ENCODE measurements at regions not wholly inside any gene's neighbourhood (a gene's known extent, or its start where the extent isn't known, plus 50 kb on each side); places are given as distances from the start of the nearest gene placed in this dataset.

GRCh38 chr9:129493002-129493705, 127.7 kb downstream of the C9orf50 start:
- H3K4me3 ChIP-seq (ENCODE audit: low read depth in 1 of 5, low read length in 5 of 5): no peak overlapping the region
- no peaks in the 10 kb centered on the region for H3K9me3 ChIP-seq (ENCODE audit: control insufficient read depth in 5 of 5, low read length in 5 of 5)
- H3K4me1 ChIP-seq (ENCODE audit: control insufficient read depth in 5 of 5, insufficient read depth in 5 of 5, low read length in 5 of 5): peaks cover 17 to 82% (median 69%) of the 10 kb centered on the region in 5 donors
- H3K27ac ChIP-seq (ENCODE audit: low read depth, low read length): peak overlapping the region; percentile 1
- peaks cover 0 to 14% (median 9%) of the 10 kb centered on the region in 5 donors for H3K36me3 ChIP-seq (ENCODE audit: control insufficient read depth in 5 of 5, insufficient read depth in 5 of 5, low read length in 5 of 5)
- H3K27me3 ChIP-seq (ENCODE audit: control insufficient read depth in 5 of 5, insufficient read depth in 4 of 5, low read length in 5 of 5): no peaks in the 10 kb centered on the region
- H3K9ac ChIP-seq (ENCODE audit: low read length in 5 of 5): no peak overlapping the region

- Histone ChIP-seq H3K4me1 (ENCODE audit: control insufficient read depth in 5 of 5, insufficient read depth in 5 of 5, low read length in 5 of 5) (peaks cover 19 to 83% (median 74%) of the 10 kb centered on the region in 5 donors), H3K36me3 (ENCODE audit: control insufficient read depth in 5 of 5, insufficient read depth in 5 of 5, low read length in 5 of 5) (peaks cover 0 to 14% (median 9%) of the 10 kb centered on the region in 5 donors), H3K27ac (ENCODE audit: low read depth, low read length) (peak overlapping the region; percentile 100), H3K9ac (ENCODE audit: low read length in 5 of 5) (peak overlapping the region in 4 of 5 donors; percentile 63 to 99 (median 94)), H3K27me3 (ENCODE audit: control insufficient read depth in 5 of 5, insufficient read depth in 4 of 5, low read length in 5 of 5) (no peaks in the 10 kb centered on the region), H3K4me3 (ENCODE audit: low read depth in 1 of 5, low read length in 5 of 5) (peak overlapping the region; percentile 39 to 75 (median 68)), H3K9me3 (ENCODE audit: control insufficient read depth in 5 of 5, low read length in 5 of 5) (no peaks in the 10 kb centered on the region)
Observed at GRCh38 chr9:129491487-129491855, 129.4 kb downstream of the C9orf50 start.

- no peaks in the 10 kb centered on the region for H3K27me3 ChIP-seq (ENCODE audit: control insufficient read depth in 5 of 5, insufficient read depth in 4 of 5, low read length in 5 of 5)
- H3K27ac ChIP-seq (ENCODE audit: low read depth, low read length): peak overlapping the region; percentile 100
- peaks cover 0 to 14% (median 9%) of the 10 kb centered on the region in 5 donors for H3K36me3 ChIP-seq (ENCODE audit: control insufficient read depth in 5 of 5, insufficient read depth in 5 of 5, low read length in 5 of 5)
- no peaks in the 10 kb centered on the region for H3K9me3 ChIP-seq (ENCODE audit: control insufficient read depth in 5 of 5, low read length in 5 of 5)
- peak overlapping the region; percentile 90 to 99 (median 98) for H3K9ac ChIP-seq (ENCODE audit: low read length in 5 of 5)
- peaks cover 19 to 83% (median 74%) of the 10 kb centered on the region in 5 donors for H3K4me1 ChIP-seq (ENCODE audit: control insufficient read depth in 5 of 5, insufficient read depth in 5 of 5, low read length in 5 of 5)
- H3K4me3 ChIP-seq (ENCODE audit: low read depth in 1 of 5, low read length in 5 of 5): peak overlapping the region; percentile 64 to 75 (median 71)
Observed at GRCh38 chr9:129490583-129491486, 130.1 kb downstream of the C9orf50 start.

GRCh38 chr9:129489838-129490582, 130.9 kb downstream of the C9orf50 start:
- no peaks in the 10 kb centered on the region for H3K9me3 ChIP-seq (ENCODE audit: control insufficient read depth in 5 of 5, low read length in 5 of 5)
- peak overlapping the region; percentile 100 for H3K27ac ChIP-seq (ENCODE audit: low read depth, low read length)
- H3K4me3 ChIP-seq (ENCODE audit: low read depth in 1 of 5, low read length in 5 of 5): peak overlapping the region; percentile 64 to 75 (median 71)
- H3K4me1 ChIP-seq (ENCODE audit: control insufficient read depth in 5 of 5, insufficient read depth in 5 of 5, low read length in 5 of 5): peaks cover 14 to 80% (median 72%) of the 10 kb centered on the region in 5 donors
- H3K36me3 ChIP-seq (ENCODE audit: control insufficient read depth in 5 of 5, insufficient read depth in 5 of 5, low read length in 5 of 5): peaks cover 0 to 14% (median 9%) of the 10 kb centered on the region in 5 donors
- H3K9ac ChIP-seq (ENCODE audit: low read length in 5 of 5): peak overlapping the region; percentile 90 to 99 (median 98)
- no peaks in the 10 kb centered on the region for H3K27me3 ChIP-seq (ENCODE audit: control insufficient read depth in 5 of 5, insufficient read depth in 4 of 5, low read length in 5 of 5)

GRCh38 chr9:129487658-129488483, 133.0 kb downstream of the C9orf50 start:
- H3K36me3 ChIP-seq (ENCODE audit: control insufficient read depth in 5 of 5, insufficient read depth in 5 of 5, low read length in 5 of 5): peaks cover 0 to 9% (median 6%) of the 10 kb centered on the region in 5 donors
- H3K4me1 ChIP-seq (ENCODE audit: control insufficient read depth in 5 of 5, insufficient read depth in 5 of 5, low read length in 5 of 5): peaks cover 20 to 87% (median 80%) of the 10 kb centered on the region in 5 donors
- H3K27ac ChIP-seq (ENCODE audit: low read depth, low read length): peak overlapping the region; percentile 100
- peak overlapping the region; percentile 17 to 66 (median 59) for H3K4me3 ChIP-seq (ENCODE audit: low read depth in 1 of 5, low read length in 5 of 5)
- H3K9ac ChIP-seq (ENCODE audit: low read length in 5 of 5): peak overlapping the region; percentile 76 to 96 (median 84)
- H3K9me3 ChIP-seq (ENCODE audit: control insufficient read depth in 5 of 5, low read length in 5 of 5): no peaks in the 10 kb centered on the region
- H3K27me3 ChIP-seq (ENCODE audit: control insufficient read depth in 5 of 5, insufficient read depth in 4 of 5, low read length in 5 of 5): no peaks in the 10 kb centered on the region

- Histone ChIP-seq H3K9ac (ENCODE audit: low read length in 5 of 5) (peak overlapping the region; percentile 26 to 96 (median 77)), H3K36me3 (ENCODE audit: control insufficient read depth in 5 of 5, insufficient read depth in 5 of 5, low read length in 5 of 5) (peaks cover 0 to under 1% (median 0%) of the 10 kb centered on the region in 5 donors), H3K9me3 (ENCODE audit: control insufficient read depth in 5 of 5, low read length in 5 of 5) (no peaks in the 10 kb centered on the region), H3K27me3 (ENCODE audit: control insufficient read depth in 5 of 5, insufficient read depth in 4 of 5, low read length in 5 of 5) (no peaks in the 10 kb centered on the region), H3K27ac (ENCODE audit: low read depth, low read length) (peak overlapping the region; percentile 100), H3K4me1 (ENCODE audit: control insufficient read depth in 5 of 5, insufficient read depth in 5 of 5, low read length in 5 of 5) (peaks cover 17 to 85% (median 76%) of the 10 kb centered on the region in 5 donors), H3K4me3 (ENCODE audit: low read depth in 1 of 5, low read length in 5 of 5) (peak overlapping the region in 3 of 5 donors; percentile 17 to 66 (median 49))
Observed at GRCh38 chr9:129486756-129487657, 133.9 kb downstream of the C9orf50 start.

GRCh38 chr9:129485145-129485774, 135.6 kb downstream of the C9orf50 start:
- peaks cover 18 to 84% (median 74%) of the 10 kb centered on the region in 5 donors for H3K4me1 ChIP-seq (ENCODE audit: control insufficient read depth in 5 of 5, insufficient read depth in 5 of 5, low read length in 5 of 5)

GRCh38 chr9:129484352-129485000, 136.4 kb downstream of the C9orf50 start:
- Histone ChIP-seq H3K27ac (ENCODE audit: low read depth, low read length) (peak overlapping the region; percentile 100), H3K36me3 (ENCODE audit: control insufficient read depth in 5 of 5, insufficient read depth in 5 of 5, low read length in 5 of 5) (no peaks in the 10 kb centered on the region), H3K9me3 (ENCODE audit: control insufficient read depth in 5 of 5, low read length in 5 of 5) (no peaks in the 10 kb centered on the region), H3K9ac (ENCODE audit: low read length in 5 of 5) (peak overlapping the region; percentile 86 to 95 (median 94)), H3K27me3 (ENCODE audit: control insufficient read depth in 5 of 5, insufficient read depth in 4 of 5, low read length in 5 of 5) (no peaks in the 10 kb centered on the region), H3K4me1 (ENCODE audit: control insufficient read depth in 5 of 5, insufficient read depth in 5 of 5, low read length in 5 of 5) (peaks cover 15 to 81% (median 72%) of the 10 kb centered on the region in 5 donors), H3K4me3 (ENCODE audit: low read depth in 1 of 5, low read length in 5 of 5) (peak overlapping the region in 2 of 5 donors; percentile 2 to 61)

More at GRCh38 chr9:129485145-129485774, 135.6 kb downstream of the C9orf50 start:
- Histone ChIP-seq H3K36me3 (ENCODE audit: control insufficient read depth in 5 of 5, insufficient read depth in 5 of 5, low read length in 5 of 5) (no peaks in the 10 kb centered on the region), H3K27ac (ENCODE audit: low read depth, low read length) (peak overlapping the region; percentile 100), H3K9ac (ENCODE audit: low read length in 5 of 5) (peak overlapping the region in 1 of 5 donors; percentile 21), H3K4me3 (ENCODE audit: low read depth in 1 of 5, low read length in 5 of 5) (no peak overlapping the region), H3K9me3 (ENCODE audit: control insufficient read depth in 5 of 5, low read length in 5 of 5) (no peaks in the 10 kb centered on the region), H3K27me3 (ENCODE audit: control insufficient read depth in 5 of 5, insufficient read depth in 4 of 5, low read length in 5 of 5) (no peaks in the 10 kb centered on the region)
